ENCODE measurements at regions not wholly inside any gene's neighbourhood (a gene's known extent, or its start where the extent isn't known, plus 50 kb on each side); places are given as distances from the start of the nearest gene placed in this dataset.
"Not testable (repeated sequence)": the region's sequence is repeated elsewhere in the genome, so short reads cannot be mapped to it uniquely, and the experiment has no call there.

DNA sequence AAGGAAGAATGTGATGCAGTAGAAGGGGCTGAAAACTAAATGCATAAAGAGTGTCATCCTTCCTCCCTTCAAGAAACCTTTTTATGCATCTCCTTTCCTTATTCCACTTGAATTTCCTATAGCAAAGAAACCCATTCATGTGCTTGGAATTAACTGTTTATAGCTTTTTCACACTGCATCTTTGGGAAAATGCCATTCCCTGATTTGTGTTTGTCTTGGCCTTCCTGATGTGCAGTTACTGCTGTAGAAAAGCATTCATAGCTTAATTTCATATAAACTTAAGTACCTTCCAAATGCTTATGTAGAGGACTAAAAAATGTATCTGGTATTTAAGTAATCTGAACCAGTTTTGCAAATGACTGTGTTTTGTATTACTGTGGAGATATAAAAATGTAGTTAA lies 61.8 kb downstream of the SDR9C7 start:
- Histone ChIP-seq H3K9me3 (ENCODE audit: low read depth) (no peaks in the 10 kb centered on the region), H3K4me1 (ENCODE audit: low read depth) (no peaks in the 10 kb centered on the region), H3K27me3 (no peaks in the 10 kb centered on the region), H3K4me3 (no peak overlapping the region), H3K27ac (no peak overlapping the region), H3K36me3 (no peaks in the 10 kb centered on the region)
- no peak for TF ChIP-seq CTCF (IDR thresholded peaks at IDR 0.05; ENCODE audit: low read depth, low read length)
- DNase-seq (ENCODE audit: low read depth in 1 of 2, low spot score in 1 of 2) = no peak

- no peak overlapping the region for H3K27ac ChIP-seq
- no peaks in the 10 kb centered on the region for H3K9me3 ChIP-seq (ENCODE audit: low read depth)
Measured at GRCh38 chr12:56867216-56867615, 67.0 kb downstream of the SDR9C7 start.

DNA sequence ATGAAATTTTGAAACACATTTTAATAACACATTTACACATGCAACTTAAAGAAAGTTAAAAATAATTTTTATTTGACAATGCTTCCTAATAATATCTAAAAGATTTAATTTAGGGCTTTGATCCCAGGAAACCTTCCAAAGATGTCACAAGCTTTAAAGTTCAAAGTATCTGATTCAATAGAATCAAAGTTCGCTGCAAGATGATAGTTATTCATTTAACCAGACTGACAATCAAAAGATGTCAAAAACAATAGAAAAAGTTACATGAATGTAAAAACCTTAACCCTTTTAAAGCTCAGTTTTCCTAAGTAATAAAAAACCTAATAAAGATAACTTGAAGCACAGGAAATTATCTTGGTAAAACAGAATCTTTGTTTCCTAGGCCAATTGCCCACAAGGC lies 67.7 kb downstream of the SDR9C7 start:
- H3K27ac ChIP-seq = no peak overlapping the region
- no peak overlapping the region for H3K4me3 ChIP-seq
- H3K4me1 ChIP-seq (ENCODE audit: low read depth) = no peaks in the 10 kb centered on the region
- no peak for TF ChIP-seq CTCF (IDR thresholded peaks at IDR 0.05; ENCODE audit: low read depth, low read length)
- DNase-seq (ENCODE audit: low read depth in 1 of 2, low spot score in 1 of 2) = no peak
- H3K9me3 ChIP-seq (ENCODE audit: low read depth) = no peaks in the 10 kb centered on the region
- no peaks in the 10 kb centered on the region for H3K36me3 ChIP-seq
- no peaks in the 10 kb centered on the region for H3K27me3 ChIP-seq

More at GRCh38 chr12:56867216-56867615, 67.0 kb downstream of the SDR9C7 start:
- H3K4me3 ChIP-seq = no peak overlapping the region
- H3K4me1 ChIP-seq (ENCODE audit: low read depth) = no peaks in the 10 kb centered on the region
- DNase-seq (ENCODE audit: low read depth in 1 of 2, low spot score in 1 of 2) = no peak
- no peaks in the 10 kb centered on the region for H3K27me3 ChIP-seq
- no peak for TF ChIP-seq CTCF (IDR thresholded peaks at IDR 0.05; ENCODE audit: low read depth, low read length)
- H3K36me3 ChIP-seq = no peaks in the 10 kb centered on the region

DNA sequence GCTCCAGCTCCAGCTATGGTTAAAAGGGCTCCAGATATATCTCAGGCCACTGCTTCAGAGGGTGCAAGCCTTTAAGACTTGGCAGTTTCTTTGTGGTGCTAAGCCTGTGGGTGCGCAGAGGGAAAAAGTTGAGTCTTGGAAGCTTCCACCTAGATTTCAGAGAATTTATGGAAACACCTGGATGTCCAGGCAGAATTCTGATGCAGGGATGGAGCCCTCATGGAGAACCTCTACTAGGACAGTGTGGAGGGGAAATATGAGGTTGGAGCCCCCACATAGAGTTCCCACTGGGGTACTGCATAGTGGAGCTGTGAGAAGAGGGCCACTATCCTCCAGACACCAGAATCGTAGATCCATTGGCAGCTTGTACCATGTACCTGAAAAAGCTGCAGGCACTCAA lies 69.9 kb downstream of the SDR9C7 start:
- Histone ChIP-seq H3K36me3 (no peaks in the 10 kb centered on the region), H3K27ac (no peak overlapping the region), H3K9me3 (ENCODE audit: low read depth) (no peaks in the 10 kb centered on the region), H3K4me1 (ENCODE audit: low read depth) (no peaks in the 10 kb centered on the region), H3K4me3 (no peak overlapping the region), H3K27me3 (no peaks in the 10 kb centered on the region)
- DNase-seq (ENCODE audit: low read depth in 1 of 2, low spot score in 1 of 2) = no peak
- no peak for TF ChIP-seq CTCF (IDR thresholded peaks at IDR 0.05; ENCODE audit: low read depth, low read length)

GRCh38 chr12:56863789-56864188 lies 70.4 kb downstream of the SDR9C7 start:
- no peak for DNase-seq (ENCODE audit: low read depth in 1 of 2, low spot score in 1 of 2)
- no peaks in the 10 kb centered on the region for H3K9me3 ChIP-seq (ENCODE audit: low read depth)
- H3K36me3 ChIP-seq = no peaks in the 10 kb centered on the region
- no peaks in the 10 kb centered on the region for H3K27me3 ChIP-seq
- no peak overlapping the region for H3K27ac ChIP-seq
- no peak for TF ChIP-seq CTCF (IDR thresholded peaks at IDR 0.05; ENCODE audit: low read depth, low read length)
- no peak overlapping the region for H3K4me3 ChIP-seq
- H3K4me1 ChIP-seq (ENCODE audit: low read depth) = no peaks in the 10 kb centered on the region

DNA sequence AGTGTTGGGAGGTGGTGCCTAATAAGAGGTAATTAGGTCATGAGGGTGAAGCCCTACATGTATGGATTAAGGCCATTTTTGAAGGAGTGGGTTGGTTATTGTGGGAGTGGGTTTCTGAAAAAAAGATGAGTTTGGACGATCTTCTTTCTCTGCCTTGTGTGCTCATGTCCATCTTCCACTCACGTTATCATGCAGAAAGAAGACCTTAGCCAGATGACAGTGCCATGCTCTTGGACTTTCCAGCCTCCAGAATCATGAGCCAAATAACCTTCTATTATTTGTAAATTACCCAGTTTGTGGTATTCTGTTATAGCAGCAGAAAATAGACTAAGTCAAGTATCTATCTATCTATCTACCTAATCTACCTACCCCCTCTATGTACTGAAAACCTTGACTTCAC lies 71.9 kb downstream of the SDR9C7 start:
- no peak for DNase-seq (ENCODE audit: low read depth in 1 of 2, low spot score in 1 of 2)
- no peak for TF ChIP-seq CTCF (IDR thresholded peaks at IDR 0.05; ENCODE audit: low read depth, low read length)
- H3K4me1 ChIP-seq (ENCODE audit: low read depth) = no peaks in the 10 kb centered on the region
- H3K27ac ChIP-seq = no peak overlapping the region
- no peaks in the 10 kb centered on the region for H3K9me3 ChIP-seq (ENCODE audit: low read depth)
- H3K27me3 ChIP-seq = no peaks in the 10 kb centered on the region
- H3K4me3 ChIP-seq = no peak overlapping the region
- no peaks in the 10 kb centered on the region for H3K36me3 ChIP-seq

DNA sequence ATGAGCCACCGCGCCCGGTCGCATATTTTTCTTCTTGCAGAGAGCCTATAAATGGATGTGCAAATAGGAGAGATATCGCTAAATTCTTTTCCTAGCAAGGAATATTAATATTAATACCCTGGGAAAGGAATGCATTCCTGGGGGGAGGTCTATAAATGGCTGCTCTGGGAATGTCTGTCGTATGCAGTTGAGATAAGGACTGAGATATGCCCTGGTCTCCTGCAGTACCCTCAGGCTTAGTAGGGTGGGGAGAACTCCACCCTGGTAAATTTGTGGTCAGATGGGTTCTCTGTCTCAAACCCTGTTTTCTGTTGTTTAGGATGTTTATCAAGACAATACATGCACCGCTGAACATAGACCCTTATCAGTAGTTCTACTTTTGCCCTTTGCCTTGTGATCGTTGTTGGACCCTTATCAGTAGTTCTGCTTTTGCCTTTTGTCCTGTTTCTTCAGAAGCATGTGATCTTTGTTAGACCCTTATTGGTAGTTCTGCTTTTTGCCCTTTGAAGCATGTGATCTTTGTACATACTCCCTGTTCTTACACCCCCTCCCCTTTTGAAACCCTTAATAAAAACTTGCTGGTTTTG lies 80.7 kb downstream of the SDR9C7 start:
- not testable (repeated sequence) for H3K9me3 ChIP-seq (ENCODE audit: low read depth); H3K36me3 ChIP-seq; H3K4me3 ChIP-seq; H3K4me1 ChIP-seq (ENCODE audit: low read depth); DNase-seq (ENCODE audit: low read depth in 1 of 2, low spot score in 1 of 2); H3K27ac ChIP-seq; H3K27me3 ChIP-seq

All from cardiac muscle cell (in vitro differentiated cells and primary cell).